CD4-positive, alpha-beta T cell treated with Interleukin-6 at 100 ng/mL for 8 hours (primary cell): ENCODE measurements at regions not wholly inside any gene's neighbourhood (a gene's known extent, or its start where the extent isn't known, plus 50 kb on each side); places are given as distances from the start of the nearest gene placed in this dataset.

ENCODE experiments used
- DNase-seq: peaks from one replicate; pipeline ENCODE4 v3.0.0-alpha.2; 2020; ENCODE audit warnings: mixed read lengths, low spot score

GRCh38 chr11:26162291-26162690, 169.6 kb upstream of the ANO3 start:
- DNase-seq = no peak

- no peak for DNase-seq
These were observed 145.5 kb upstream of the ANO3 start for GRCh38 chr11:26186389-26186788.

- no peak for DNase-seq
These were observed 144.3 kb upstream of the ANO3 start for GRCh38 chr11:26187639-26188038.

- DNase-seq = no peak
These were observed 143.4 kb upstream of the ANO3 start for GRCh38 chr11:26188554-26188953.

GRCh38 chr11:26191193-26191592, 140.7 kb upstream of the ANO3 start:
- DNase-seq = no peak

- no peak for DNase-seq
These were observed 138.1 kb upstream of the ANO3 start for GRCh38 chr11:26193694-26194365.

- no peak for DNase-seq
These were observed 137.0 kb upstream of the ANO3 start for GRCh38 chr11:26194881-26195280.

- no peak for DNase-seq
These were observed 133.3 kb upstream of the ANO3 start for GRCh38 chr11:26198532-26199096.

- DNase-seq = no peak
These were observed 132.4 kb upstream of the ANO3 start for GRCh38 chr11:26199331-26200095.

GRCh38 chr11:26201411-26201810, 130.5 kb upstream of the ANO3 start:
- DNase-seq = no peak

GRCh38 chr11:26202754-26203153, 129.2 kb upstream of the ANO3 start:
- no peak for DNase-seq

GRCh38 chr11:26204101-26204500, 127.8 kb upstream of the ANO3 start:
- no peak for DNase-seq

GRCh38 chr11:26204839-26205238, 127.1 kb upstream of the ANO3 start:
- DNase-seq = no peak

- DNase-seq = no peak
These were observed 112.5 kb upstream of the ANO3 start for GRCh38 chr11:26219183-26220117.

- DNase-seq = no peak
These were observed 106.3 kb upstream of the ANO3 start for GRCh38 chr11:26225646-26226045.

GRCh38 chr11:26227301-26227746, 104.6 kb upstream of the ANO3 start:
- DNase-seq = no peak

- DNase-seq = no peak
These were observed 103.9 kb upstream of the ANO3 start for GRCh38 chr11:26227883-26228502.

GRCh38 chr11:26228778-26229177, 103.2 kb upstream of the ANO3 start:
- no peak for DNase-seq

GRCh38 chr11:26229257-26229656, 102.7 kb upstream of the ANO3 start:
- no peak for DNase-seq

- DNase-seq = no peak
These were observed 101.9 kb upstream of the ANO3 start for GRCh38 chr11:26229981-26230380.

GRCh38 chr11:26231252-26231661, 100.7 kb upstream of the ANO3 start:
- no peak for DNase-seq

GRCh38 chr11:26234451-26234850, 97.5 kb upstream of the ANO3 start:
- no peak for DNase-seq
